Hepatocyte (in vitro differentiated cells): ENCODE measurements at regions not wholly inside any gene's neighbourhood (a gene's known extent, or its start where the extent isn't known, plus 50 kb on each side); places are given as distances from the start of the nearest gene placed in this dataset.

Experiments
- CTCF ChIP-seq: fragments of 200-600 bp; sonication (generic); IDR thresholded peaks from 2 replicates; pipeline ENCODE4 v1.5.1; 2016; ENCODE audit warnings: antibody characterized with exemption, mild to moderate bottlenecking; ENCODE audit not compliant: poor library complexity
- EZH2 ChIP-seq: fragments of 200-600 bp; sonication (generic); IDR thresholded peaks from 2 replicates; pipeline ENCODE4 v1.6.1; 2016; ENCODE audit warnings: antibody characterized with exemption, mild to moderate bottlenecking, borderline replicate concordance
- EZH2phosphoT487 ChIP-seq: fragments of 200-600 bp; sonication (generic); IDR thresholded peaks from one replicate; pipeline ENCODE4 v1.6.1; 2018; ENCODE audit warnings: antibody characterized with exemption, mild to moderate bottlenecking, low read depth, moderate library complexity; ENCODE audit not compliant: unreplicated experiment, severe bottlenecking

GRCh38 chr7:42812779-42813178 is 99.1 kb downstream of the C7orf25 start:
- no peak for TF ChIP-seq CTCF
- no peak for TF ChIP-seq EZH2phosphoT487
- TF ChIP-seq EZH2: no peak
